Eye (tissue), 1 donor: ENCODE measurements at regions not wholly inside any gene's neighbourhood (a gene's known extent, or its start where the extent isn't known, plus 50 kb on each side); places are given as distances from the start of the nearest gene placed in this dataset.
"Not testable (repeated sequence)": the region's sequence is repeated elsewhere in the genome, so short reads cannot be mapped to it uniquely, and the experiment has no call there.

Source experiments
- DNase-seq: peaks from one replicate; pipeline ENCODE4 v3.0.0-alpha.2; 2015

DNA sequence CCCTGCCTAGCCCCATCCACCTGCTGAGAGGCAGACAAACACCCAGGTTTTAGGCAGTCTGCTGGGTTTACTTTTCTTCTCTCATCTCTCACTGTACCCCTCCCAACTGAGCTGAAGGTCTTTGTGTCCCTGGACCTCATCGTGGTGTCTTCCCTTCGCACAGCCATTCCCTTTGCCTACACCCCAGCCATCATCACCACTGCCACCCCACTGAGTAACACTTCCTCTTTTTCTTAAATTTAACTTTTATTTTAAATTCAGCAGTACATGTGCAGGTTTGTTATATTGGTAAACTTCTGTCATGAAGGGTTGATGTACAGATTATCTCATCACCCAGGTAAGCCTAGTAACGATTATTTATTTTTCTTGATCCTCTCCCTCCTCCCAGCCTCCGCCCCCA lies 188.3 kb upstream of the MON1B start:
- DNase-seq, result no peak

DNA sequence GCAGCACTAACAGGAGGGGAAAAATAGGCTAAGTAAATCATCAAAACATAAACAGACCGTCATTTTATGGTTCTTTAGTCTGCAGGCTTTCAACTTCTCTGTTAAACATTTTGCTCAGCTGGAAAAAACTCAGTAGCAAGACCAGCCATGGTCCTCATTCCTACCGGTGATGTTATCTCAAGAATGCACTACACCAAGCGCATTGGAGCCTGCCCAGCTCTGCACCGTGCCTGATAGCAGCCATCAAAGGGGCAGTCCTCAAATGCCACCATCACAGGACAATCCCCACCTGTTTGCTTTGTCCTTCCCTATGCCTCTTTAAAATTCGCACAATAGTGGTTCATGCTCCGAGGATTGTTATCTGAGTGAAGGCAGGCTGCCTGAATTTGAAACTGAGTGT lies 181.5 kb upstream of the MON1B start:
- DNase-seq, result no peak

GRCh38 chr16:77014441-77014840 lies 176.5 kb upstream of the MON1B start:
- DNase-seq, result no peak

- DNase-seq, result no peak
These were observed 160.4 kb upstream of the MON1B start for GRCh38 chr16:77030600-77030999.

GRCh38 chr16:77033516-77033915 lies 157.5 kb upstream of the MON1B start:
- DNase-seq, result no peak

DNA sequence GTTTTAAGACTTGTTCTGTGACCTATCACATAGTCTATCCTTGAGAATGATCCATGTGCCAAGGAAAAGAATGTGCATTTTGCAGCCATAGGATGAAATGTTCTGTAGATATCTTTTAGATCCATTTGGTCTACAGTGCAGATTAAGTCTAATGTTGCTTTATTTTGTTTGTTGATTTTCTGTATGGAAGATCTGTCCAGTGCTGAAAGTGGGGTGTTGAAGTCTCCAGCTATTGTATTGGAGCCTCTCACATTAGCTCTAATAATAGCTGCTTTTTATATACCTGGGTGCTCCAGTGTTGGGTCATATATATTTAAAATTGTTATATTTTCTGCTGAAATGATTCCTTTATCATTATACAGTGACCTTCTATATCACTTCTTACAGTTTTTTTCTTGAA lies 155.6 kb upstream of the MON1B start:
- no peak for DNase-seq

DNA sequence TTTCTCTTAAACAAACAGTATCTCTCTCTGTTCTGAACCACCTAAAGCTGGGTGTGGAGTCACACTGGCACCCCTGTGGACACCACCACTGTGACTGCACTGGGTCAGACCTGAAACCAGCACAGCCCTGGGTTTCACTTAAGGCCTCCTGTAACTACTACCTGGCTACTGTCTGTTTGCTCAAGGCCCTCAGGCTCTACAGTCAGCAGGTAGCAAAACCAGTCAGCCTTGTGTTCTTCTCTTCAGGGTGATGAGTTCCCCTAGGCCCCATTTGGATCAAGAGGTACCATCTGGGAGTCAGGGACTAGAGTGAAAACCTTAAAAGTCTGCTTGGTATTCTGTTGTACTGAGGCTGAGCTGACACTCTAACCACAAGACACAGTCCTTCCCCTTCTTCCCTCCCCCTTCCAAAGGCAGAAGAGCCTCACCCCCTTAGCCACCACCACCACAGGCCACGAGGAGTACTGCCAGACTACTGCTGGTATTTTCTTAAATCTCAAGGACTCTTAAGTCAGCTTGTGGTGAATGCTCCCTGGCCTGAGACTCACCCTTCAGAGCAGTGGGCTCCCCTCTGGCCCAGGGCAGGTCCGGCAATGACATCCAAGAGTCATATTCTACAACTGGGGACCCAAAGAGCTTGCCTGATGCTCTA lies 153.2 kb upstream of the MON1B start:
- DNase-seq, result no peak

GRCh38 chr16:77041468-77041867 lies 149.5 kb upstream of the MON1B start:
- DNase-seq, result no peak

DNA sequence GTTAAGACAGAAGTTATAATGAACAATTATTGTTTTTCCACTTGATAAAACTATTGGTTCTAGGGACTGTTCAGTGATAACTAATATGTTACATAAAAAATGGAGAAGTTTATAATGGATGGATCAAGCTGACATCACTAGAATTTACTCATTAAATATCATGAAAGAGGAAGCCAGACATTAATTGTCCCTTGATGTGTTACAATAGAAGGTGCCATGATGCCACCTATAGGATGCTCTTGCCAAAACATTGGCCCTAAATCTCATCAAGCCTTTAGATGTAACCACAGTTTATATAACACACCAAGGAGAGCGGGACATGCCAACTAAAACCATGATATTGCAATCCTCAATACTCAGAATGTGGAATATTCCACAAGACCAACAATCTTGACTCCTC lies 147.9 kb upstream of the MON1B start:
- no peak for DNase-seq

DNA sequence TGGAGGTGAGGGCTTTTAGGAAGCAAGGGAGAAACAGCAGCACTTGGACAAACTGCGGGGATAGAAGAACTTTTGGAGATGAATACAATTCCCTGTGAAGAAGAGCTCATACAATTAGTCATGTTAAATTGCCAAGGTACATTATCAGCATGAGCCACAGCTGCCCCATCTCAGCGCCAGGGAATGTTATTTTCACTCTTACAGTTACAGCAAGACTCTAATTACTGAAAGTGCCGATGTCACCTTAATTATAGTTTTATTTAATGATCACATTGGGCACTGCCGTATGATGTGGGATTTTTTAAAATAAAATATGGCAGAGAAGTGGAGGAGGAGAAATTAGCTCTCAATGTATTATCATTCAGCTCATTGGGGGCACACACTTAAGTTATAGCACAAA lies 144.8 kb upstream of the MON1B start:
- DNase-seq, result no peak

DNA sequence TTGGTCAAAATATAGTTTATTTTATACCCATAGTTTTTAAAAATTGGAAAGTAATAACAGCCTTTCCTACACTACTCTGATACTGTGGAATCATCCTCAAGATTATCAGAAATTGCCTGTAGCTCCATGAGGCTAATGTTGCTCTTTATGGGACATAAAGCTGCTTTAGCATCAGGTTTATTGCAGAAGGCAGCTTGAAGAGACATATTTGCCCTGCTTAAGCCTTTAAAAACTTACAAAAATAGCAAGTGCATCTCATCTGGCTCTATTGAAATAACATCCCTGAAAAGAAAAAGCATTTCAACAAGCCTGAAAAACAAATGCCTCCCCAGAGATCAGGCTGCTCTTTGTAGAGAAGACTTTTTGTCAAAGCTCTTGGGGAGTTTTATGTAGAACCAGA lies 142.9 kb upstream of the MON1B start:
- DNase-seq, result no peak

DNA sequence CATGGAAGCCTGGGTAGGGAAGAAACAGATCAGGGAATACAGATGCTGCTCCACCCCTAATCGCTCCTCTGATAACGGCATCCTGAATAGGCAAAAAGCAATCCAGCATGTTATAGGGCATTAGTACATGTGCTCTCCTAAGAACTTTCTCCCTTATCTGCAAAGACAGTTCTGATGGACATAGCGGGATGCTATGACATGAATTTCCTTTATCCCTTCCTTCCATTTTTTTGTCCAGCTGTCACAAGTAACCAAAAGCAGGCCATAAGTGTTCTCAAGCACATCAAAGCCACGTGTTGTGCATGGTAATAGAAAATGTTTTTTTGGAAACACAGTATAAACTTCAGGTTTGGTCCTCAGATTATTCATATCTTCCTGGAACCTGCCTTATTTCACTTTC lies 141.4 kb upstream of the MON1B start:
- DNase-seq, result no peak

- DNase-seq, result not testable (repeated sequence)
These were observed 134.4 kb upstream of the MON1B start for GRCh38 chr16:77056597-77056996.

GRCh38 chr16:77057161-77057774 lies 133.7 kb upstream of the MON1B start:
- no peak for DNase-seq

DNA sequence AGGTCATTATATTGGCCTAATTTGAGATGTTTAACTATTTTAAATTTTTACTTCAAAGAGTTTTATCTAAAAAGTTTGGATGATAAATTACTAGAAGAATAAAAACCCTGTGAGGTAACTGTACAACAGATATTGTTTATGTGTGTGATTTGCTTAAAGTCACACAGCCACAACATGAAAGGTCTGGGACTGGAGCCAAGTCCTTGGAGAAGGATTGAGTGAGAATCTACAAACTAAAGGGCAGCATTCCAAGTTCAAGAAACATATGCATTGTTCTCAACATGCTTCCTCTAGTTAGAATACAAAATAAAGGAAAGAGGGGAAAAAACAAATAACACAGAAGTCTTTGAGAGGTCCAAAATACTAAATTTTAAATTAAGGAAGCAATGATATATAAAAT lies 131.5 kb upstream of the MON1B start:
- DNase-seq, result peak; percentile 58

- DNase-seq, result no peak
These were observed 130.4 kb upstream of the MON1B start for GRCh38 chr16:77060614-77061013.

DNA sequence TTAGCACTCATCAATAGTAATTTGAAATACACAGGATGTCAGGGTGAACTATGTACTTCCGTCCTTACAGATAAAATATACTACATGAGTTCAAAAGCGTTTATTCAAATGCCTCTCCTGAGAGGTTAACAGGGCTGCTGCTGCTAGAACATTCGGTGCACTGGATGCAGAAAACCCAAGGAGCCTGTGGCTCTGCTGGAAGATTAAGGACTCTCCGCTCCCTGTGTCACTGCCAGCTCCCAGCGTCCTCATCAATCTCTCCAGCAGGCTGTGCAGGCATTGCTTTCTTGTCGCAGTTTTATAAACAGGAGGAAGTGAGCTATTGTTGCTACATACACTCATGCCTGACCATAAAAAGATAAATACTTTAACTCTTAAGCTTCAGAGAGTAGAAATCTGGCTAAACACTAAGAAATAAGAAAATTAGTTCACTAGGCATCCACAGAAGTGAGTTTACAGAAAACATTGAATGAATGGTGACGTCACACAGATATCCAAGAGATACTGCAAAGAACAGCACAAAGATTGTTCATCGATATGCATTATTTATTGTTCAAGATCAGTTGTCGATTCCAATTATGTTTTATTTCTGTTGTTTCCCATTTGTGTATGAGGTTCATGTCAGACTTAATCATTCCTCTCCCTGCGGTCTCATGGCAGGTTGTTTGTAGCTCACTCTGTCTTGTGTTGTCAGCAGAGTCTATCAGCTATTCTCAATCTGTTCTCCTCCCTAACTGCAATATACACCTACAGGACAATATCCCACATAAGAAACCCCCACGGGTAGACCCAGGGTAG lies 127.9 kb upstream of the MON1B start:
- DNase-seq, result peak; percentile 56

GRCh38 chr16:77063676-77064016 lies 127.3 kb upstream of the MON1B start:
- DNase-seq, result peak; percentile 43

- DNase-seq, result no peak
These were observed 127.0 kb upstream of the MON1B start for GRCh38 chr16:77064037-77064436.

GRCh38 chr16:77066896-77067496 lies 124.0 kb upstream of the MON1B start:
- no peak for DNase-seq

DNA sequence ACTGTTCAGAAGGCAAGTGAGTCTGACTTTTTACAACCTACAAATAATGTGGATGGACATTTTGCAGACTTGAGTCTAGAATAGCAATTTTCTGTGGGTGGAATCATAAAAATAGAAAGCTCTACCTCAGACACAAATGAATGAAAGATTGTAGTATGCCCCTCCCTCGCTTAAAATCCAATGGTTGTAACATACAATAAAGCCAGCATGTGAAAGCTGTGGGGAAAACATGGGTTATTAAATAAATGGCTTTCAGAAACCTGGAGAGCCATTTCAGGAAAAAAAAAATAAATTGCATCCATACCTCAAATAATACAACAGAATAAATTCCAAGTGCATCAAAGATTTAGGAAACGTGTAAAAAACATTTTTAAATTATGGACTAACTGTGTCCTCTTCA lies 123.1 kb upstream of the MON1B start:
- DNase-seq, result no peak

- no peak for DNase-seq
These were observed 122.6 kb upstream of the MON1B start for GRCh38 chr16:77068402-77068801.

DNA sequence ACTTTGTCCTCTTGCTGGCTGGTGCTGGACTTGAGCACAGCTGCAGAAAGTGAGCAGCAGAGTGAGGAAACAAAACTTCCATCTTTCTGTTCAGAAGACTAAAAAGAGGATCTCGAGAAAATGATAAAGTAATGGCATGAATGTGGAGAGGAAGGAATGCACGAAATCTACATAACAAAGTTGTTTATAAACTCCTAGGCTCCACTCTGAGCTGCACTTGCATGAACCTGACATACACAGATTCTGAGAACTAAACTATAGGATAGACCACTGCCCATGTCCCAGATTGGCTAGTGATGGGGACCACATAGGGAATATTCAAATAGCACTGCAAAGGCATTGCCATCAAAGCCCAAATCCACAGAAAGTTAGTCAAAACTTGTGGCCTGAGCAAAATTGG lies 121.1 kb upstream of the MON1B start:
- no peak for DNase-seq

- DNase-seq, result no peak
These were observed 120.3 kb upstream of the MON1B start for GRCh38 chr16:77070683-77071082.
